Neuronal stem cell (in vitro differentiated cells): ENCODE measurements at regions not wholly inside any gene's neighbourhood (a gene's known extent, or its start where the extent isn't known, plus 50 kb on each side); places are given as distances from the start of the nearest gene placed in this dataset.

ENCODE experiments used
- DNase-seq: peaks from one replicate; pipeline ENCODE4 v3.0.0-alpha.2; 2013; ENCODE audit warnings: low spot score
- H2AFZ ChIP-seq: one replicate; pipeline ENCODE4 v1.6.1; 2013; ENCODE audit warnings: mild to moderate bottlenecking, low read length, inconsistent platforms
- H2AK5ac ChIP-seq: 2 replicates; pipeline ENCODE4 v1.6.1; 2013; ENCODE audit warnings: low read depth, mild to moderate bottlenecking, inconsistent platforms, low read length, moderate library complexity, mixed read lengths
- H2BK120ac ChIP-seq: 2 replicates; pipeline ENCODE4 v1.6.1; 2013; ENCODE audit warnings: low read depth, mild to moderate bottlenecking, inconsistent platforms, low read length, moderate library complexity, mixed read lengths
- H2BK12ac ChIP-seq: one replicate; pipeline ENCODE4 v1.6.1; 2013; ENCODE audit warnings: low read length, inconsistent platforms
- H2BK15ac ChIP-seq: 2 replicates; pipeline ENCODE4 v1.6.1; 2013; ENCODE audit warnings: mild to moderate bottlenecking, low read length, inconsistent platforms, mixed read lengths
- H2BK5ac ChIP-seq: one replicate; pipeline ENCODE4 v1.6.1; 2013; ENCODE audit warnings: inconsistent platforms, mild to moderate bottlenecking, low read length, moderate library complexity
- H3K14ac ChIP-seq: one replicate; pipeline ENCODE4 v1.6.1; 2013; ENCODE audit warnings: low read length, inconsistent platforms
- H3K18ac ChIP-seq: 2 replicates; pipeline ENCODE4 v1.6.1; 2013; ENCODE audit warnings: low read length, inconsistent platforms
- H3K23ac ChIP-seq: 2 replicates; pipeline ENCODE4 v1.6.1; 2013; ENCODE audit warnings: low read depth, mild to moderate bottlenecking, mixed read lengths, low read length, inconsistent platforms; ENCODE audit not compliant: poor library complexity
- H3K27ac ChIP-seq: replicated peaks from 3 replicates; pipeline ENCODE4 v1.5.1; 2013; ENCODE audit warnings: low read length, inconsistent platforms
- H3K27me3 ChIP-seq, 3 experiments: 2 replicates each; pipeline ENCODE4 v1.6.1; 2013; ENCODE audit warnings: low read length in 3 of 3, mild to moderate bottlenecking in 2 of 3, inconsistent platforms in 1 of 3, low read depth in 1 of 3, mixed read lengths in 1 of 3, moderate library complexity in 1 of 3; ENCODE audit not compliant: control insufficient read depth in 3 of 3, insufficient read depth in 3 of 3
- H3K36me3 ChIP-seq, 2 donors: replicated peaks in 1 of 2; 2 replicates each; pipeline ENCODE4 v1.6.1; 2013; ENCODE audit warnings: low read length in 2 of 2; ENCODE audit not compliant: control insufficient read depth in 2 of 2, insufficient read depth in 2 of 2
- H3K4ac ChIP-seq: 2 replicates; pipeline ENCODE4 v1.6.1; 2013; ENCODE audit warnings: inconsistent platforms, mild to moderate bottlenecking, low read length, moderate library complexity
- H3K4me1 ChIP-seq, 2 donors: 1 replicate in 1 of 2; 2 replicates in 1 of 2; pipeline ENCODE4 v1.6.1; 2013; ENCODE audit warnings: low read length in 2 of 2, low read depth in 1 of 2; ENCODE audit not compliant: control insufficient read depth in 2 of 2, insufficient read depth in 1 of 2
- H3K4me2 ChIP-seq: one replicate; pipeline ENCODE4 v1.6.1; 2013; ENCODE audit warnings: mild to moderate bottlenecking, low read length, inconsistent platforms; ENCODE audit not compliant: insufficient read depth, poor library complexity, severe bottlenecking
- H3K4me3 ChIP-seq, 2 donors: 2 replicates each; pipeline ENCODE4 v1.5.1; 2013; ENCODE audit warnings: low read length in 2 of 2, mild to moderate bottlenecking in 2 of 2, inconsistent platforms in 1 of 2, moderate library complexity in 1 of 2
- H3K79me1 ChIP-seq: one replicate; pipeline ENCODE4 v1.6.1; 2013; ENCODE audit warnings: low read depth, mild to moderate bottlenecking, inconsistent platforms, low read length, moderate library complexity
- H3K9ac ChIP-seq: one replicate; pipeline ENCODE4 v1.6.1; 2013; ENCODE audit warnings: mild to moderate bottlenecking, low read depth, low read length, inconsistent platforms; ENCODE audit not compliant: poor library complexity
- H3K9me3 ChIP-seq, 2 donors: replicated peaks in 1 of 2; 2 replicates each; pipeline versions ENCODE3 to v1.6.1; 2013; ENCODE audit warnings: low read length in 2 of 2, mild to moderate bottlenecking in 2 of 2, inconsistent platforms in 1 of 2, low read depth in 1 of 2, mixed read lengths in 1 of 2, moderate library complexity in 1 of 2; ENCODE audit not compliant: control insufficient read depth in 2 of 2, insufficient read depth in 1 of 2
- H4K8ac ChIP-seq: one replicate; pipeline ENCODE4 v1.6.1; 2013; ENCODE audit warnings: low read depth, mild to moderate bottlenecking, inconsistent platforms, low read length, moderate library complexity
- H4K91ac ChIP-seq: one replicate; pipeline ENCODE4 v1.6.1; 2013; ENCODE audit warnings: low read length, low read depth, mild to moderate bottlenecking, inconsistent platforms; ENCODE audit not compliant: poor library complexity
- WGBS, 2 donors: extraction: QIAGEN DNeasy Blood & Tissue Kit; methylation state at CpG; one replicate each; pipeline ENCODE4 v1.1.7; 2013; ENCODE audit warnings: missing lambda C conversion rate in 2 of 2, mixed read lengths in 1 of 2; ENCODE audit not compliant: insufficient read length in 2 of 2, insufficient replicate concordance in 1 of 2; ENCODE audit errors: extremely low coverage in 2 of 2; 5-methylcytosine and 5-hydroxymethylcytosine counted together

DNA sequence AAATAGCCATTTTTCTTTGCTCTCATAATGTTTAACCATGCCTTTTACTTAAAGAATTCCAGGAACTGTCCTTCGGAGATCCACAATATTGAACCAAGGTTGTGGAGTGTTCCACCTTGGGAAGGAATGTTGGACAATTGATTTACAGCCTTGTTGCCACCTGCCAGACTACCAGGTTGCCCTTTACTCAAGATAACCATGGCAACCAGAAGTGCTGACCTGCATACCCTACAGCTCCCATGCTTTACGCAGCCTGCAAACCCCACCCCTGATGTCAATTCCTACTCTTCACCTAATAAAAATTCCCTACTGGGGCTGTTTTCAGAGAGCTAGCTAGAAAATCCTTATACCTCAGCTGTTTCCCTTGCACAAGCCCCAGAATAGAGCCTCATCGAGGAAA, 151.0 kb upstream of the RXFP2 start:
- Histone ChIP-seq H3K36me3 (no peaks in the 10 kb centered on the region), H3K23ac (no peak overlapping the region), H4K91ac (no peak overlapping the region), H4K8ac (no peak overlapping the region), H2BK5ac (no peak overlapping the region), H3K4me1 (no peaks in the 10 kb centered on the region), H3K9me3 (peaks cover 0 to 2% of the 10 kb centered on the region in 2 donors), H2AK5ac (no peak overlapping the region), H3K14ac (no peak overlapping the region), H3K79me1 (no peaks in the 10 kb centered on the region), H3K18ac (no peak overlapping the region), H3K4me3 (no peak overlapping the region), H2AFZ (no peak overlapping the region), H2BK15ac (no peak overlapping the region), H3K9ac (no peak overlapping the region), H3K4me2 (no peak overlapping the region), H3K27me3 (no peaks in the 10 kb centered on the region), H2BK120ac (no peak overlapping the region), H2BK12ac (no peak overlapping the region), H3K4ac (no peak overlapping the region), H3K27ac (no peak overlapping the region)
- WGBS, 2 donors = no CpG with 5 or more reads among the region's 3 CpGs
- no peak for DNase-seq

GRCh38 chr13:31588893-31589292, 150.4 kb upstream of the RXFP2 start:
- Histone ChIP-seq H3K4ac (no peak overlapping the region), H3K36me3 (no peaks in the 10 kb centered on the region), H3K4me3 (no peak overlapping the region), H3K14ac (no peak overlapping the region), H2AFZ (no peak overlapping the region), H4K8ac (no peak overlapping the region), H3K27me3 (no peaks in the 10 kb centered on the region), H3K27ac (no peak overlapping the region), H2AK5ac (no peak overlapping the region), H2BK12ac (no peak overlapping the region), H2BK15ac (no peak overlapping the region), H3K18ac (no peak overlapping the region), H2BK120ac (no peak overlapping the region), H3K23ac (no peak overlapping the region), H3K4me2 (no peak overlapping the region), H2BK5ac (no peak overlapping the region), H3K79me1 (no peaks in the 10 kb centered on the region), H3K4me1 (no peaks in the 10 kb centered on the region), H4K91ac (no peak overlapping the region), H3K9me3 (peaks cover 0 to 2% of the 10 kb centered on the region in 2 donors), H3K9ac (no peak overlapping the region)
- no peak for DNase-seq
- WGBS, 2 donors = no CpG with 5 or more reads among the region's 1 CpG

GRCh38 chr13:31591642-31592233, 147.6 kb upstream of the RXFP2 start:
- Histone ChIP-seq H3K18ac (no peak overlapping the region), H3K9ac (no peak overlapping the region), H3K14ac (no peak overlapping the region), H3K27me3 (no peaks in the 10 kb centered on the region), H3K4me1 (no peaks in the 10 kb centered on the region), H4K8ac (no peak overlapping the region), H2AK5ac (no peak overlapping the region), H3K23ac (no peak overlapping the region), H3K4me2 (no peak overlapping the region), H3K4ac (no peak overlapping the region), H2BK120ac (no peak overlapping the region), H3K36me3 (no peaks in the 10 kb centered on the region), H2BK5ac (no peak overlapping the region), H3K9me3 (no peaks in the 10 kb centered on the region), H4K91ac (no peak overlapping the region), H3K79me1 (no peaks in the 10 kb centered on the region), H2BK15ac (no peak overlapping the region), H3K4me3 (no peak overlapping the region), H2AFZ (no peak overlapping the region), H3K27ac (no peak overlapping the region), H2BK12ac (no peak overlapping the region)
- no peak for DNase-seq
- no CpG with 5 or more reads among the region's 4 CpGs for WGBS, 2 donors

GRCh38 chr13:31594056-31594455, 145.3 kb upstream of the RXFP2 start:
- H2BK5ac ChIP-seq = no peak overlapping the region
- H3K4me1 ChIP-seq = no peaks in the 10 kb centered on the region
- no peak overlapping the region for H2BK12ac ChIP-seq
- no peak overlapping the region for H3K4ac ChIP-seq
- no peak overlapping the region for H2AK5ac ChIP-seq
- H3K27me3 ChIP-seq = no peaks in the 10 kb centered on the region
- H4K91ac ChIP-seq = no peak overlapping the region
- H3K79me1 ChIP-seq = no peaks in the 10 kb centered on the region
- no peak overlapping the region for H2AFZ ChIP-seq
- DNase-seq = no peak
- no CpG with 5 or more reads among the region's 5 CpGs for WGBS, 2 donors
- no peak overlapping the region for H4K8ac ChIP-seq
- no peak overlapping the region for H3K23ac ChIP-seq
- no peak overlapping the region for H3K18ac ChIP-seq
- no peak overlapping the region for H2BK120ac ChIP-seq
- H3K9ac ChIP-seq = no peak overlapping the region
- H3K9me3 ChIP-seq = no peaks in the 10 kb centered on the region
- H3K4me3 ChIP-seq = no peak overlapping the region
- H2BK15ac ChIP-seq = no peak overlapping the region
- no peaks in the 10 kb centered on the region for H3K36me3 ChIP-seq
- H3K27ac ChIP-seq = no peak overlapping the region
- no peak overlapping the region for H3K14ac ChIP-seq
- no peak overlapping the region for H3K4me2 ChIP-seq
